ENCODE measurements at regions not wholly inside any gene's neighbourhood (a gene's known extent, or its start where the extent isn't known, plus 50 kb on each side); places are given as distances from the start of the nearest gene placed in this dataset.
A peak's percentile ranks its signal among the peaks of the same experiment; 100 is the strongest.

DNA sequence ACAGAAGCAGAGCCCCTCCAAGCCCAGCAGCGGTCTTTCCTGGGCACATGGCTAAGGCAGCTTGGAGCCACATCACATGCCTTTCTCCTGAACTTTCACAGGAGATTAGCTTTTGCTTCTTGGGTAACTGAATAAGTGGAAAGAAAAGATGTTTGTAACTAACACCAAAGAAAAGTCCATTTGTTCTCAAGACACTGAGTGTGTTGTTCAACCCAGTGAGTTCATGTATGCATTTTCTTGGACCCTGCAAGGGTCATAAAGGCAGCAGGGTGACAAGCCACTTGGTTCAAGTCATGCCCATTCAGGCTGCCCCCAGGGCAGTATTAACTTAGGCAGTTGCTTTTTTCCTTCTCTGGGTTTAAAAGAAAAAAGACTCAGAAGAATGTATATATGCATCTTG is 203.4 kb downstream of the FAM76B start:
- 100% methylated on average over 1 of the region's 1 CpG; no CpG with 5 or more reads in 6 of the 10 experiments for WGBS, 10 experiments
- H3K4me1 ChIP-seq (replicated peaks in 1 of 2) = no peaks in the 10 kb centered on the region
- ATAC-seq (replicated peaks in 6 of 8) = peak in 1 of 8 experiments; percentile 8
- H3K27ac ChIP-seq = no peak overlapping the region
- no peak overlapping the region for H3K4me3 ChIP-seq
- in situ Hi-C loops (cut with MboI; ENCODE audit: low pct_unique_long_range_greater_than_20kb in 2 of 9, low sequenced_read_pairs in 9 of 9, unreplicated experiment in 9 of 9) = no loop called here

GRCh38 chr11:95585752-95586077 is 203.9 kb downstream of the FAM76B start:
- H3K27ac ChIP-seq = no peak overlapping the region
- WGBS, 10 experiments = 0 to 100% (median 55%) methylated on average over 1 to 4 of the region's 4 CpGs; no CpG with 5 or more reads in 1 of the 10 experiments
- ATAC-seq (replicated peaks in 6 of 8) = peak in 1 of 8 experiments; percentile 36
- in situ Hi-C loops (cut with MboI; ENCODE audit: low pct_unique_long_range_greater_than_20kb in 2 of 9, low sequenced_read_pairs in 9 of 9, unreplicated experiment in 9 of 9) = no loop called here
- no peak overlapping the region for H3K4me3 ChIP-seq
- no peaks in the 10 kb centered on the region for H3K4me1 ChIP-seq (replicated peaks in 1 of 2)

DNA sequence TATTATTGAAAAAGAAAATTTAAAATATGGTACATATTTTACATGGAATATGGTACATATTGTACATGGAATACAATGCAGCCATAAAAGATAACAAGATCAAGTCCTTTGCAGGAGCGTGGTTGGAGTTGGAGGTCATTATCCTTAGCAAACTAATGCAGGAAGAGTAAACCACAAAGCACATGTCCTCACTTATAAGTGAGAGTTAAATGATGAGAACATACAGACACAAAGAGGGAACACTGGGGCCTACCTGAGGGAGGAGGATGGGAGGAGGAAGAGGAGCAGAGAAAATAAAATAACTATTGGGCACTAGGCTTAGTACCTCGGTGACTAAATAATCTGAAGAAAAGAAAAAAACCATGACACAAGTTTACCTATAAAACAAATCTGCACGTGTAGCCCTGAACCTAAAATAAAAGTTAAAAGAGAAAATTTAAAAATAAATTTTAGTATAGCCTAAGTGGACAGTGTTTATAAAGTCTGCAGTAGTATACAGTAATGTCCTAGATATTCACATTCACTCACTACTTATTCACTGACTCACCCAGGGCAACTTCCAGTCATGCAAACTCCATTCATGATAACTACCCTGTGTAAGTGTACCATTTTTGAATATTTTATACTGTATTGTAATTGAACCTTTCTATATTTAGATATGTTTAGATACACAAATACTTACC is 204.4 kb downstream of the FAM76B start:
- Histone ChIP-seq H3K4me1 (replicated peaks in 1 of 2) (no peaks in the 10 kb centered on the region), H3K4me3 (no peak overlapping the region), H3K27ac (no peak overlapping the region)
- in situ Hi-C loops (cut with MboI; ENCODE audit: low pct_unique_long_range_greater_than_20kb in 2 of 9, low sequenced_read_pairs in 9 of 9, unreplicated experiment in 9 of 9) = no loop called here
- peak in 4 of 8 experiments; percentile 41 to 98 (median 95) for ATAC-seq (replicated peaks in 6 of 8)
- 40 to 90% (median 85%) methylated on average over 1 to 3 of the region's 3 CpGs for WGBS, 10 experiments

GRCh38 chr11:95584589-95584988 is 205.0 kb downstream of the FAM76B start:
- ATAC-seq (replicated peaks in 6 of 8) = no peak
- Histone ChIP-seq H3K4me3 (no peak overlapping the region), H3K4me1 (replicated peaks in 1 of 2) (no peaks in the 10 kb centered on the region), H3K27ac (no peak overlapping the region)
- in situ Hi-C loops (cut with MboI; ENCODE audit: low pct_unique_long_range_greater_than_20kb in 2 of 9, low sequenced_read_pairs in 9 of 9, unreplicated experiment in 9 of 9) = no loop called here
- WGBS, 10 experiments = 66 to 100% (median 91%) methylated on average over 1 to 2 of the region's 2 CpGs

DNA sequence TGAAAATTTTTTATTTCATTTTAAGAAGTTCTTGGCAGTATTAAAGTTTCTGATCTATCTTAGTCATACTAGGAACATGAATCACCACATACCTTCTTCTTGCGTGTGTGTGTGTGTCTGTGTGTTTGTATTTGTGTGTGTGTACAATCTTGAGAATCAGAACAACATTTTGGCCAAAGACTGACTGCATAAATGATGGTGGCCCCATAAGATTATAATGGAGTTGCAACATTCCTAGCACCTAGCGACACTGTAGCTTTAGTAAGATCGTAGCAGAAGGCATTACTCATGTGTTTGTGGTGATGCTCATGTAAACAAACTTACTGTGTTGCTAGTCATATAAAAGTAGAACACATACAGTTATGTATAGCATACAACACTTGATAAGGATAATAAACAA is 205.4 kb downstream of the FAM76B start:
- H3K4me3 ChIP-seq = no peak overlapping the region
- peak in 1 of 8 experiments; percentile 63 for ATAC-seq (replicated peaks in 6 of 8)
- no peak overlapping the region for H3K27ac ChIP-seq
- in situ Hi-C loops (cut with MboI; ENCODE audit: low pct_unique_long_range_greater_than_20kb in 2 of 9, low sequenced_read_pairs in 9 of 9, unreplicated experiment in 9 of 9) = no loop called here
- H3K4me1 ChIP-seq (replicated peaks in 1 of 2) = no peaks in the 10 kb centered on the region
- WGBS, 10 experiments = 40 to 91% (median 80%) methylated on average over 1 to 3 of the region's 3 CpGs; no CpG with 5 or more reads in 1 of the 10 experiments

DNA sequence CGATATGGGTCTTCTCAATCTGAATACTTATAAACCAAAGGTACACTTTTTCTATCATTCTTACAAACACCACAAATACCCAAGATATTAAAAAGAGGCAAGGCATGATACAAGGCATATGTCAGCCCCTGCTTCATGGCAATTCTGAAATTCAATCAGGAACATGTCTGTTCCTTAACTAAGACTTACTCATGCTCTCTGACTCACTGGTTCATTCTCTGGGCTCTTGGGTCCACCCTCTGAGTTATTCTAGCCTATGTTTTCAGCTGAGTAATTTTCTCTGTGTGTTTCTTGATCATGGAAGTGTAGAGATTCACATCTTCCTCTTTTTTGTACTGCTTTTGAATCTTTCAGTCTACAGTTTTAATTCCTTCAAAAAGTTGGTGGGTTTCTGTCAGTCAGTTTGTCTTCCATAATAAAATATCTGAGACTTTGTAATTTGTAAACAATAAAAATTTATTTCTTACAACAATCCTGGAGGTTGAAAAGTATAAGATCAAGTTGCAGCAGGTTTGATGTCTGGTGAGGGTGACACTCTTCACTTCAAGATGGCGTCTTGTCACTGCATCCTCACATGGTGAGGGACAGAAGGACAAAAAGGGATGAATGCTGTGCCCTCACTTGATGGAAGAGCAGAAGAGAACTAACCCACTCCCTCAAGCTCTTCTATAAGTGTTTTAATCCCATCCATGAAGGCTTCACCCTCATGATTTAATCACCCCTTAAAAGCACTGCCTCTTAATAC is 211.7 kb downstream of the FAM76B start:
- H3K27ac ChIP-seq = no peak overlapping the region
- in situ Hi-C loops (cut with MboI; ENCODE audit: low pct_unique_long_range_greater_than_20kb in 2 of 9, low sequenced_read_pairs in 9 of 9, unreplicated experiment in 9 of 9) = no loop called here
- peak in 4 of 8 experiments; percentile 45 to 94 (median 88) for ATAC-seq (replicated peaks in 6 of 8)
- no peaks in the 10 kb centered on the region for H3K4me1 ChIP-seq (replicated peaks in 1 of 2)
- 18 to 100% (median 71%) methylated on average over 1 to 2 of the region's 2 CpGs for WGBS, 10 experiments
- no peak overlapping the region for H3K4me3 ChIP-seq

DNA sequence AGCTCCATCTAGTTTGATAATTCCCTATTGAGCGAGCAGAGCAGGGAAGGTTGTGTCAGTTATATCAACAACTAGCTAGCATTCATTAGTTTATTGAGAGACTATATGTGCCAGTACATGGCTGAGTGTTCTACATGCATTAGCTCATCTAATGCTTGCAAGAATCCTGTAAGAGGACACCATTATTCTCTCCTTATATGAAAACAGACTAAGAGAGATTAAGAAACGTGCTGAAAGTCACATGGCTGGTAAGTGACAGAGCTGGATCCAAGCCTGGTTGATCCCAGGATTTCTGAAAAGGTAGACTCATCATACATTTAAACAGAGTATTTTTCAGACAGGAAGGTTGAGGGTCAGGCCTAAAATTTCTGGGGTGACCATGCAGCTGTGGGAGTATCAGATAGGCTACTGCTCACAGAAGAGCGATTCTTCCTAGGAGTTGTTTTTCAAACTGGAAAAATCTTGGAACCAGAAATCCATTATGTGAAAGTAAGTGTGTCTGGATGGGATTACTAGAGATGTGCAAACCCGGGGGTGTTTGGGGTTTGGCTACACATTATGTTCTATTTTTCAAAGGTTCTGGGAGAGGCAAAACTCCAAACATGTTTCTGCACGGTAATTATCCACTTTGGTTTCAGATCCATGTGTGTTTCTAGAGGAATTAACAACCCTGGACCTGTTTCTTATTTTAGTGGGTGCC is 213.3 kb downstream of the FAM76B start:
- no peak for ATAC-seq (replicated peaks in 6 of 8)
- in situ Hi-C loops (cut with MboI; ENCODE audit: low pct_unique_long_range_greater_than_20kb in 2 of 9, low sequenced_read_pairs in 9 of 9, unreplicated experiment in 9 of 9) = no loop called here
- H3K4me1 ChIP-seq (replicated peaks in 1 of 2) = no peaks in the 10 kb centered on the region
- H3K4me3 ChIP-seq = no peak overlapping the region
- 14 to 94% (median 83%) methylated on average over 2 to 5 of the region's 5 CpGs; no CpG with 5 or more reads in 3 of the 10 experiments for WGBS, 10 experiments
- no peak overlapping the region for H3K27ac ChIP-seq

DNA sequence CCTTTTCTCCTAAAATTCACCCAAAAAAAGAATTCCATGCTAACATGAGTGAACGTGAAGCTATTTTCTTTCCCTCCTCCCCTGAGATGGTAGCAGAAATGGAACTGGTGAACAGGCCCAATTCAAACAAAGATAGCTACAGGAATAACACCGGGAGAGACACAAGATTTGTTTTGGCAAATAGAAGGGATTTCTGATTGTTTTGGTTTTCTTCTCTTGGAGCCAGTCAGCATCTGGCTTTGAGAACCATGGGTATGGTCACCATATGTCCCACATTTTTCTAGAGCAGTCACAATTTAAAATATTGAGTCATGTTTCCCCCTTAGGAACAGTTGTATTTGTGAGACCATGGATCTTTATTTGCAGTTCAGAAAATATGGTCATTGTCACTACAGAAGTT is 214.1 kb downstream of the FAM76B start:
- H3K27ac ChIP-seq = no peak overlapping the region
- WGBS, 10 experiments = 20 to 100% (median 80%) methylated on average over 1 to 2 of the region's 2 CpGs
- no peaks in the 10 kb centered on the region for H3K4me1 ChIP-seq (replicated peaks in 1 of 2)
- H3K4me3 ChIP-seq = no peak overlapping the region
- no peak for ATAC-seq (replicated peaks in 6 of 8)
- in situ Hi-C loops (cut with MboI; ENCODE audit: low pct_unique_long_range_greater_than_20kb in 2 of 9, low sequenced_read_pairs in 9 of 9, unreplicated experiment in 9 of 9) = no loop called here

DNA sequence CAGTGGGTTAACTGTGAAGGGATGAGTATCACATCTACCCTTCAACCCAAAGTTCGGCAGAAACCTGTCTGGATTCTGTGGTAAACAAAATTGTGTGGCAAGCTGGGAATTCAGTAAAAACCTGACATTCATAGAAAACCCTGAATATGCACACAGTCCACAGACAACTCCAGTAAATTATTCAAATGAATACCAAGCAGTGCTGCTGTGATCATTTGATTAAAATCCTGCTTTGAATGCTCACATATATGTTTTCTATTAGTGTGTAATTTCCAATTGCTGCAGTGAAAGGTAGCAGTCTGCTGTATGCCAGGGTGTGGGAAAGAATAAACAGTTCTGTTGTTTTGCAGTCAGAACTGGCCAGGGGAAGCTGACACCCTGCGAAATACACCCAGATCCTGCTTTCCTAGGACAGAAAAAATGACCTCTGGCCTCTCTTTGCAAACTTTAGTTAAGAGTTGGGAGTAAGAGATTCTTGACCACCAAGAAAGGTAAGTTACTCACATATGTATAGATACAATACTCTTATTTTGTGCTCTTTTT is 217.8 kb downstream of the FAM76B start:
- no peak overlapping the region for H3K4me3 ChIP-seq
- in situ Hi-C loops (cut with MboI; ENCODE audit: low pct_unique_long_range_greater_than_20kb in 2 of 9, low sequenced_read_pairs in 9 of 9, unreplicated experiment in 9 of 9) = loop anchor here in 2 of 9 experiments (25.0 kb wide), 2 partner anchors 116 to 334 kb away; partner anchors contain the start of gene SESN3 (in 1 of the 2)
- WGBS, 10 experiments = 0 to 100% (median 80%) methylated on average over 1 to 2 of the region's 2 CpGs; no CpG with 5 or more reads in 1 of the 10 experiments
- H3K27ac ChIP-seq = no peak overlapping the region
- no peaks in the 10 kb centered on the region for H3K4me1 ChIP-seq (replicated peaks in 1 of 2)
- peak in 4 of 8 experiments; percentile 19 to 83 (median 64) for ATAC-seq (replicated peaks in 6 of 8)

DNA sequence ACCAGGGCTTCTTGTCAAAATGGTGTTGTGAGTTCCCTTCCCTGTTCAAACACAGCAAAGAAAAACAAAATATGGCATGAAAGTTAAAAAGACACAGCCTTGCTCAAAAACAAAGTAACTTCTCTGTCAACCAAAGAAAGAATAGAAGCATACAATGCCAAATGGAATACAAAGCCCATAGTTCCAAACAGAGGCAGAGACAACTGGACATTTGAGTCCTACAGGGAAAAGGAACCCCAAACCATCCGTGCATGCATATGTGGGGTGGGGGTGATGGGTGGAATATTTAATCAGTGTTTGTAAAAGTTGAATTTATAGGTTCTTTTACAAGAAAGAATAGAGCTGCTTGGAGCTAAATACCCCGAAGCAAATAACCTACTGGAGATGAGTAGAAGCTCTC is 218.7 kb downstream of the FAM76B start:
- peaks cover 6 to 8% of the 10 kb centered on the region in 2 donors for H3K4me1 ChIP-seq (replicated peaks in 1 of 2)
- 28 to 100% (median 71%) methylated on average over 1 to 2 of the region's 2 CpGs; no CpG with 5 or more reads in 3 of the 10 experiments for WGBS, 10 experiments
- no peak overlapping the region for H3K4me3 ChIP-seq
- no peak overlapping the region for H3K27ac ChIP-seq
- ATAC-seq (replicated peaks in 6 of 8) = peak in 2 of 8 experiments; percentile 2 to 5
- in situ Hi-C loops (cut with MboI; ENCODE audit: low pct_unique_long_range_greater_than_20kb in 2 of 9, low sequenced_read_pairs in 9 of 9, unreplicated experiment in 9 of 9) = loop anchor here in 2 of 9 experiments (25.0 kb wide), 2 partner anchors 116 to 334 kb away; partner anchors contain the start of gene SESN3 (in 1 of the 2)

DNA sequence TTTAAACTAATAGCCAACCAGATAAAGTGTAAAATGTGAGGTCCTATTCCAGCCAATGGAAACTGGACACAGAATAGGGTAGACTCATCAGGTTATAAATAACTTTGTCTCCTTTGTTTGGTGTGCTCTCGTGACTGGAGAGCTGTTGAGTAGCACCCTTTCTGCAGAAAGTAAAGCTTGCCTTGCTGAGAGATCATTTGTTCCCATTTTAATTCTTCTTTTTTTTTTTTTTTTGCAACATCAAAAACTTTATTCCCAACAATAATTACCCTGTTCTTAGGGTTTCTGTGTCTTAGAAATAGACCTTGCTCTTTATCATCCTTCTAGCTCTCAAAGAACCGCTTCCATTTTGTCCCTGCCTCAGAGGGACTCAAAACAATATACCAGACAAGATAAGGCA is 220.4 kb downstream of the FAM76B start:
- ATAC-seq (replicated peaks in 6 of 8) = no peak
- 73 to 100% (median 100%) methylated on average over 1 to 2 of the region's 2 CpGs; no CpG with 5 or more reads in 1 of the 10 experiments for WGBS, 10 experiments
- in situ Hi-C loops (cut with MboI; ENCODE audit: low pct_unique_long_range_greater_than_20kb in 2 of 9, low sequenced_read_pairs in 9 of 9, unreplicated experiment in 9 of 9) = loop anchor here in 2 of 9 experiments (25.0 kb wide), 2 partner anchors 118 to 332 kb away; partner anchors contain the start of gene SESN3 (in 1 of the 2)

DNA sequence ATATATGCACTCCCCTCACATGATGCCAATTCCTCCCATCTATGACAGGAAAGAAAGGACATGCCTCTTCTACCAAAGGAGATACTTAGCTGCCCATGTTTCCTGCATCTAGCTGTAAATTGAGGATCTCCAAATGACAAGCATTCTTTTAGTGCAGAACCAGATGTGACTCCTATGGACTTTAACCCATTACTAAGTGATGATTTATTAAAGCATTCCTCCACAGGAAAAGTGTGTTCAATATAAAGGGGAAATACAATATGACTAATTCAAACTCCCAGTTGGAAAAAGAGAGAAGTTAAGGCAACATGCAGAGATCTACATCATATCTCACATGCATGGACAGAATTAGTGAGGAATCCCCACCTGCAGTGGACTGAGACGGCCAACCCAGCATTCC is 221.3 kb downstream of the FAM76B start:
- Histone ChIP-seq H3K4me3 (no peak overlapping the region), H3K4me1 (replicated peaks in 1 of 2) (peaks cover 14 to 18% of the 10 kb centered on the region in 2 donors), H3K27ac (no peak overlapping the region)
- WGBS, 10 experiments = 60 to 100% (median 100%) methylated on average over 1 of the region's 1 CpG; no CpG with 5 or more reads in 4 of the 10 experiments
- in situ Hi-C loops (cut with MboI; ENCODE audit: low pct_unique_long_range_greater_than_20kb in 2 of 9, low sequenced_read_pairs in 9 of 9, unreplicated experiment in 9 of 9) = loop anchor here in 2 of 9 experiments (25.0 kb wide), 2 partner anchors 119 to 331 kb away; partner anchors contain the start of gene SESN3 (in 1 of the 2)
- no peak for ATAC-seq (replicated peaks in 6 of 8)

More for the DNA sequence above, 220.4 kb downstream of the FAM76B start:
- no peak overlapping the region for H3K4me3 ChIP-seq
- no peak overlapping the region for H3K27ac ChIP-seq
- peaks cover 14 to 18% of the 10 kb centered on the region in 2 donors for H3K4me1 ChIP-seq (replicated peaks in 1 of 2)
